ENCODE measurements at regions not wholly inside any gene's neighbourhood (a gene's known extent, or its start where the extent isn't known, plus 50 kb on each side); places are given as distances from the start of the nearest gene placed in this dataset.

DNA sequence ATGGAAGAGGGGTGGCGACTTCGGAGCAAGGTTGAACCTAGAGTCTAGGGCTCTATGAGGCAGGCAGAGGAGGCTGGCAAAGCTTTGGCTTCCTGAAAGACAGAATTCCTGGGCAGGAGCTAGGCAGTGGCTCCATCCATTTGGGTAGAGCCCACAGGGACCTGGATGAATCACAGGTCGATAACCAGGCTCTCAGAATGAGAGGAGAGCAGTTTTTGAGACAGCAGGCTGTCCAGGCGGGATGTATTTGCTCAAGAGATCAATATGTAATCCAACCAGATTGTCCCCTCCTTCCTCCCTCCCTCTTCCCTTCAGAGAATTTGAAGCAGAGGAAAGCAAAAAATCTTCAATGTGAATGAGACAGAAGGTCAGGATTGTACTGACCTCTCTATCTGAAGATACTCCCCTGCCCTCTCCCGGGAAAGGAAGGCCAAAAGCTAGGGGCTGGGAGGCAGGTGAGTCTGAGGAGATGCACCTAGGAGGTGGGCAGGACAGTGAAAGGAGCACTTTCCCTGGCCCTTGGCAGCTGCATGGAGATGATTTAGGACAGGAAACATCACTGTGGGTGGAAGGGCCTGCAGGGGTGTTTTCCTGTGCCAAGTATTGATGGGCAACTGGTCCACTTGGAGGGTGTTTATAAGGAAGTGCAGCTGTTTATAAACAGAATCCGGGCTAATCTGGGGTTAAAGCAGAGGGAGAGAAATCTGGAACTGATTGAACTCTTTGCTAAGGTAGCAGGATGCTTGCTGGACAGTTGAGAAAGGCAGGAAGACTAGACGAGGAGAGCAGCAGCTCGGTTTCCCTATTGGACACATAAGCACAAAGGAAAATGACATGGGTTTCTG is 212.4 kb upstream of the LRFN2 start:
- TF ChIP-seq RCOR2 (CRISPR knock-in tag; IDR thresholded peaks at IDR 0.05) (no peak), POLR2A (IDR thresholded peaks at IDR 0.05; ENCODE audit: insufficient read depth in 1 of 2, low read depth in 2 of 2, low read length in 2 of 2) (no peak), ZNF761 (CRISPR knock-in tag; conservative IDR thresholded peaks at IDR 0.05) (no peak), TBX2 (CRISPR knock-in tag; IDR thresholded peaks at IDR 0.05; ENCODE audit: borderline replicate concordance) (no peak), ZNF232 (CRISPR knock-in tag; IDR thresholded peaks at IDR 0.05; ENCODE audit: borderline replicate concordance) (no peak), ZNF282 (IDR thresholded peaks at IDR 0.05; ENCODE audit: partially characterized antibody) (no peak), MXI1 (IDR thresholded peaks at IDR 0.05; ENCODE audit: borderline replicate concordance, low read depth, low read length) (no peak), ATF2 (CRISPR knock-in tag; IDR thresholded peaks at IDR 0.05) (no peak), DMTF1 (CRISPR knock-in tag; IDR thresholded peaks at IDR 0.05) (no peak), HDAC1 (CRISPR knock-in tag; IDR thresholded peaks at IDR 0.05) (no peak), ETV5 (CRISPR knock-in tag; IDR thresholded peaks at IDR 0.05; ENCODE audit: borderline replicate concordance) (no peak)
- TF ChIP-seq, protein P1, sequence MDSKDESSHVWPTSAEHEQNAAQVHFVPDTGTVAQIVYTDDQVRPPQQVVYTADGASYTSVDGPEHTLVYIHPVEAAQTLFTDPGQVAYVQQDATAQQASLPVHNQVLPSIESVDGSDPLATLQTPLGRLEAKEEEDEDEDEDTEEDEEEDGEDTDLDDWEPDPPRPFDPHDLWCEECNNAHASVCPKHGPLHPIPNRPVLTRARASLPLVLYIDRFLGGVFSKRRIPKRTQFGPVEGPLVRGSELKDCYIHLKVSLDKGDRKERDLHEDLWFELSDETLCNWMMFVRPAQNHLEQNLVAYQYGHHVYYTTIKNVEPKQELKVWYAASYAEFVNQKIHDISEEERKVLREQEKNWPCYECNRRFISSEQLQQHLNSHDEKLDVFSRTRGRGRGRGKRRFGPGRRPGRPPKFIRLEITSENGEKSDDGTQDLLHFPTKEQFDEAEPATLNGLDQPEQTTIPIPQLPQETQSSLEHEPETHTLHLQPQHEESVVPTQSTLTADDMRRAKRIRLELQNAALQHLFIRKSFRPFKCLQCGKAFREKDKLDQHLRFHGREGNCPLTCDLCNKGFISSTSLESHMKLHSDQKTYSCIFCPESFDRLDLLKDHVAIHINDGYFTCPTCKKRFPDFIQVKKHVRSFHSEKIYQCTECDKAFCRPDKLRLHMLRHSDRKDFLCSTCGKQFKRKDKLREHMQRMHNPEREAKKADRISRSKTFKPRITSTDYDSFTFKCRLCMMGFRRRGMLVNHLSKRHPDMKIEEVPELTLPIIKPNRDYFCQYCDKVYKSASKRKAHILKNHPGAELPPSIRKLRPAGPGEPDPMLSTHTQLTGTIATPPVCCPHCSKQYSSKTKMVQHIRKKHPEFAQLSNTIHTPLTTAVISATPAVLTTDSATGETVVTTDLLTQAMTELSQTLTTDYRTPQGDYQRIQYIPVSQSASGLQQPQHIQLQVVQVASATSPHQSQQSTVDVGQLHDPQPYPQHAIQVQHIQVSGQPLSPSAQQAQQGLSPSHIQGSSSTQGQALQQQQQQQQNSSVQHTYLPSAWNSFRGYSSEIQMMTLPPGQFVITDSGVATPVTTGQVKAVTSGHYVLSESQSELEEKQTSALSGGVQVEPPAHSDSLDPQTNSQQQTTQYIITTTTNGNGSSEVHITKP (CRISPR knock-in tag; IDR thresholded peaks at IDR 0.05; ENCODE audit: low read depth): no peak
- TF ChIP-seq, protein P2, sequence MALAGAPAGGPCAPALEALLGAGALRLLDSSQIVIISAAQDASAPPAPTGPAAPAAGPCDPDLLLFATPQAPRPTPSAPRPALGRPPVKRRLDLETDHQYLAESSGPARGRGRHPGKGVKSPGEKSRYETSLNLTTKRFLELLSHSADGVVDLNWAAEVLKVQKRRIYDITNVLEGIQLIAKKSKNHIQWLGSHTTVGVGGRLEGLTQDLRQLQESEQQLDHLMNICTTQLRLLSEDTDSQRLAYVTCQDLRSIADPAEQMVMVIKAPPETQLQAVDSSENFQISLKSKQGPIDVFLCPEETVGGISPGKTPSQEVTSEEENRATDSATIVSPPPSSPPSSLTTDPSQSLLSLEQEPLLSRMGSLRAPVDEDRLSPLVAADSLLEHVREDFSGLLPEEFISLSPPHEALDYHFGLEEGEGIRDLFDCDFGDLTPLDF (CRISPR knock-in tag; IDR thresholded peaks at IDR 0.05): no peak
- TF ChIP-seq, protein P3, sequence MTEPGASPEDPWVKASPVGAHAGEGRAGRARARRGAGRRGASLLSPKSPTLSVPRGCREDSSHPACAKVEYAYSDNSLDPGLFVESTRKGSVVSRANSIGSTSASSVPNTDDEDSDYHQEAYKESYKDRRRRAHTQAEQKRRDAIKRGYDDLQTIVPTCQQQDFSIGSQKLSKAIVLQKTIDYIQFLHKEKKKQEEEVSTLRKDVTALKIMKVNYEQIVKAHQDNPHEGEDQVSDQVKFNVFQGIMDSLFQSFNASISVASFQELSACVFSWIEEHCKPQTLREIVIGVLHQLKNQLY (CRISPR knock-in tag; IDR thresholded peaks at IDR 0.05): no peak
